Neural cell (in vitro differentiated cells): ENCODE measurements at regions not wholly inside any gene's neighbourhood (a gene's known extent, or its start where the extent isn't known, plus 50 kb on each side); places are given as distances from the start of the nearest gene placed in this dataset.

Experiments
- EP300 ChIP-seq: fragments of 450-650 bp; conservative IDR thresholded peaks from 2 replicates; pipeline ENCODE4 v1.6.1; 2014; ENCODE audit warnings: antibody characterized with exemption, mild to moderate bottlenecking, moderate library complexity; ENCODE audit not compliant: poor library complexity, severe bottlenecking
- EZH2 ChIP-seq: fragments of 200-600, 300-800 bp; shearing (Covaris generic), sonication (generic); IDR thresholded peaks from 2 replicates; pipeline ENCODE4 v1.6.1; 2014; ENCODE audit warnings: antibody characterized with exemption, low read length, borderline replicate concordance, mild to moderate bottlenecking; ENCODE audit not compliant: insufficient read depth, poor library complexity, severe bottlenecking
- POLR2AphosphoS5 ChIP-seq: IDR thresholded peaks from 2 replicates; pipeline ENCODE4 v1.6.1; 2012
- RAD21 ChIP-seq: fragments of 450-650 bp; conservative IDR thresholded peaks from 2 replicates; pipeline ENCODE4 v1.6.1; 2014; ENCODE audit warnings: antibody characterized with exemption, mild to moderate bottlenecking, moderate library complexity
- TF ChIP-seq, protein P1 (sequence below): fragments of 450-650 bp; IDR thresholded peaks from 2 replicates; pipeline ENCODE4 v1.5.1; 2014; ENCODE audit warnings: antibody characterized with exemption, mild to moderate bottlenecking, moderate library complexity; ENCODE audit not compliant: poor library complexity, severe bottlenecking

GRCh38 chr5:119919279-119919678, 289.9 kb downstream of the FAM170A start:
- TF ChIP-seq, protein P1, sequence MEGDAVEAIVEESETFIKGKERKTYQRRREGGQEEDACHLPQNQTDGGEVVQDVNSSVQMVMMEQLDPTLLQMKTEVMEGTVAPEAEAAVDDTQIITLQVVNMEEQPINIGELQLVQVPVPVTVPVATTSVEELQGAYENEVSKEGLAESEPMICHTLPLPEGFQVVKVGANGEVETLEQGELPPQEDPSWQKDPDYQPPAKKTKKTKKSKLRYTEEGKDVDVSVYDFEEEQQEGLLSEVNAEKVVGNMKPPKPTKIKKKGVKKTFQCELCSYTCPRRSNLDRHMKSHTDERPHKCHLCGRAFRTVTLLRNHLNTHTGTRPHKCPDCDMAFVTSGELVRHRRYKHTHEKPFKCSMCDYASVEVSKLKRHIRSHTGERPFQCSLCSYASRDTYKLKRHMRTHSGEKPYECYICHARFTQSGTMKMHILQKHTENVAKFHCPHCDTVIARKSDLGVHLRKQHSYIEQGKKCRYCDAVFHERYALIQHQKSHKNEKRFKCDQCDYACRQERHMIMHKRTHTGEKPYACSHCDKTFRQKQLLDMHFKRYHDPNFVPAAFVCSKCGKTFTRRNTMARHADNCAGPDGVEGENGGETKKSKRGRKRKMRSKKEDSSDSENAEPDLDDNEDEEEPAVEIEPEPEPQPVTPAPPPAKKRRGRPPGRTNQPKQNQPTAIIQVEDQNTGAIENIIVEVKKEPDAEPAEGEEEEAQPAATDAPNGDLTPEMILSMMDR: no peak
- no peak for TF ChIP-seq EZH2
- no peak for TF ChIP-seq RAD21
- TF ChIP-seq EP300: no peak
- TF ChIP-seq POLR2AphosphoS5: no peak
